WTC11 (cell line): ENCODE measurements at regions not wholly inside any gene's neighbourhood (a gene's known extent, or its start where the extent isn't known, plus 50 kb on each side); places are given as distances from the start of the nearest gene placed in this dataset.

Experiments used
- ATAC-seq: fragments of 200-7000 bp; cut with Tn5 transposase; 2 replicates; pipeline ENCODE4 v1.10.0; 2021; ENCODE audit warnings: mild to moderate bottlenecking, moderate library complexity
- CTCF ChIA-PET: fragments of 300-600 bp; sonication (Branson Sonifier 250); formaldehyde crosslinking; loops from one replicate; lab custom pipeline; 2021; ENCODE audit warnings: antibody characterized with exemption; lab: Charles Lee
- POLR2A ChIA-PET: fragments of 350-600 bp; sonication (Branson Sonifier 250); formaldehyde crosslinking; loops from one replicate; lab custom pipeline; 2021; ENCODE audit warnings: antibody characterized with exemption; lab: Charles Lee
- DNase-seq: peaks from one replicate; pipeline ENCODE4 v3.0.0; 2021; ENCODE audit warnings: low spot score
- H3K27ac Mint-ChIP-seq: 2 replicates; pipeline ENCODE4 v1.8.0; 2021; ENCODE audit warnings: mixed read lengths
- H3K27me3 Mint-ChIP-seq: 2 replicates; pipeline ENCODE4 v1.8.0; 2021; ENCODE audit warnings: low read depth, mild to moderate bottlenecking, moderate library complexity, mixed read lengths
- H3K36me3 Mint-ChIP-seq: 2 replicates; pipeline ENCODE4 v1.8.0; 2021; ENCODE audit warnings: mixed read lengths
- H3K4me1 Mint-ChIP-seq: 2 replicates; pipeline ENCODE4 v1.8.0; 2022; ENCODE audit warnings: mixed read lengths
- H3K4me3 Mint-ChIP-seq: 2 replicates; pipeline ENCODE4 v1.8.0; 2021; ENCODE audit warnings: mild to moderate bottlenecking, moderate library complexity, mixed read lengths
- H3K9me3 Mint-ChIP-seq: 2 replicates; pipeline ENCODE4 v1.8.0; 2021; ENCODE audit warnings: mixed read lengths
- ELF4 ChIP-seq: sonication (generic); formaldehyde crosslinking; IDR thresholded peaks from 2 replicates; pipeline ENCODE4 v1.8.1; 2022; ENCODE audit warnings: low read depth, mild to moderate bottlenecking, moderate library complexity, missing genetic modification reagents
- ESRRA ChIP-seq: sonication (generic); formaldehyde crosslinking; IDR thresholded peaks from 2 replicates; pipeline ENCODE4 v1.8.1; 2022; ENCODE audit warnings: mild to moderate bottlenecking, missing genetic modification reagents, borderline replicate concordance
- FOXP4 ChIP-seq: sonication (generic); formaldehyde crosslinking; IDR thresholded peaks from 2 replicates; pipeline ENCODE4 v1.8.0; 2022; ENCODE audit warnings: mild to moderate bottlenecking, missing genetic modification reagents
- HMGA2 ChIP-seq: fragments of 250-450 bp; sonication (Bioruptor Pico); IDR thresholded peaks from 2 replicates; pipeline ENCODE4 v1.4.0; 2021; ENCODE audit warnings: mild to moderate bottlenecking, moderate library complexity
- NFYB ChIP-seq: sonication (generic); formaldehyde crosslinking; conservative IDR thresholded peaks from 2 replicates; pipeline ENCODE4 v1.8.0; 2022; ENCODE audit warnings: low read depth, missing genetic modification reagents
- PRDM15 ChIP-seq: sonication (generic); formaldehyde crosslinking; IDR thresholded peaks from 2 replicates; pipeline ENCODE4 v1.8.0; 2022; ENCODE audit warnings: missing genetic modification reagents
- RELA ChIP-seq: sonication (generic); formaldehyde crosslinking; IDR thresholded peaks from 2 replicates; pipeline ENCODE4 v1.8.1; 2022; ENCODE audit warnings: missing genetic modification reagents, mild to moderate bottlenecking, borderline replicate concordance
- TP53 ChIP-seq: sonication (generic); formaldehyde crosslinking; IDR thresholded peaks from 2 replicates; pipeline ENCODE4 v1.8.1; 2023; ENCODE audit warnings: mild to moderate bottlenecking, missing genetic modification reagents
- ZNF121 ChIP-seq: sonication (generic); formaldehyde crosslinking; IDR thresholded peaks from 2 replicates; pipeline ENCODE4 v1.8.0; 2023; ENCODE audit warnings: missing genetic modification reagents
- ZNF219 ChIP-seq: sonication (generic); formaldehyde crosslinking; IDR thresholded peaks from 2 replicates; pipeline ENCODE4 v1.8.0; 2023; ENCODE audit warnings: missing genetic modification reagents, mild to moderate bottlenecking, borderline replicate concordance
- TF ChIP-seq, protein P1 (sequence below): sonication (generic); formaldehyde crosslinking; IDR thresholded peaks from 2 replicates; pipeline ENCODE4 v1.8.1; 2023; ENCODE audit warnings: mild to moderate bottlenecking, missing genetic modification reagents, borderline replicate concordance
- TF ChIP-seq, protein P2 (sequence below): sonication (generic); formaldehyde crosslinking; IDR thresholded peaks from 2 replicates; pipeline ENCODE4 v1.8.0; 2022; ENCODE audit warnings: mild to moderate bottlenecking, missing genetic modification reagents
- TF ChIP-seq, protein P3 (sequence below): sonication (generic); formaldehyde crosslinking; IDR thresholded peaks from 2 replicates; pipeline ENCODE4 v1.8.0; 2023; ENCODE audit warnings: mild to moderate bottlenecking, missing genetic modification reagents
- TF ChIP-seq, protein P4 (sequence below): sonication (generic); formaldehyde crosslinking; IDR thresholded peaks from 2 replicates; pipeline ENCODE4 v1.8.1; 2023; ENCODE audit warnings: mild to moderate bottlenecking, missing genetic modification reagents

DNA sequence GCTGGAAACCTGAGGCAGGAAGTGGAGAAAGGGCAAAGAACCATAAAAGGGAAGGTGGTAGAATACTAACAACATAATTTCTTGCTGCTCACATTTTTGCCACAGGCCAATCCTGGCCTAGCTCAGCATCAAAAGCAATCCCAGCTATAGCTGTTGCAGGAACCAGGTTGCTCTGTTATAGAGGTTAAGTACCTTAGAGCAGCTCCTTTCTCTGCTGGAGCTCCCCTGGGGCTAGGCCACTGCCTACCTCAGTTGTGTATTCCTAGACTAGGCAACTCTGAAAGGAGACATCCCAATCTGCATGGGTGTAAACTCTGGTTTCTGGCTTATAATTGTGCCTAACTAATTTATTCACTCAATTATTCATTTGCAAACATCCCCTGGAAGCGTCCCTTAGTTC, 108.4 kb downstream of the ZNF365 start:
- no peak for DNase-seq
- Mint-ChIP-seq H3K4me1 (peaks cover 8% of the 10 kb centered on the region), H3K27ac (no peak overlapping the region), H3K9me3 (peaks cover 6% of the 10 kb centered on the region; the same call in 1 of the 2 replicates), H3K4me3 (no peak overlapping the region), H3K36me3 (no peaks in the 10 kb centered on the region), H3K27me3 (peaks cover 5% of the 10 kb centered on the region; the same call in 1 of the 2 replicates)
- CTCF ChIA-PET: interaction anchor here (1.7 kb wide), 1 partner anchor 9 kb away, joined by 5 read pairs; no protein-coding TSS in a partner anchor
- peak; percentile 98 for ATAC-seq
- TF ChIP-seq HMGA2 (CRISPR knock-in tag) (no peak), ZNF219 (CRISPR knock-in tag) (no peak), ESRRA (CRISPR knock-in tag) (no peak), RELA (no peak), FOXP4 (CRISPR knock-in tag) (no peak), TP53 (CRISPR knock-in tag) (no peak), PRDM15 (no peak), ZNF121 (no peak), ELF4 (CRISPR knock-in tag) (no peak), NFYB (CRISPR knock-in tag) (no peak)
- TF ChIP-seq, protein P1, sequence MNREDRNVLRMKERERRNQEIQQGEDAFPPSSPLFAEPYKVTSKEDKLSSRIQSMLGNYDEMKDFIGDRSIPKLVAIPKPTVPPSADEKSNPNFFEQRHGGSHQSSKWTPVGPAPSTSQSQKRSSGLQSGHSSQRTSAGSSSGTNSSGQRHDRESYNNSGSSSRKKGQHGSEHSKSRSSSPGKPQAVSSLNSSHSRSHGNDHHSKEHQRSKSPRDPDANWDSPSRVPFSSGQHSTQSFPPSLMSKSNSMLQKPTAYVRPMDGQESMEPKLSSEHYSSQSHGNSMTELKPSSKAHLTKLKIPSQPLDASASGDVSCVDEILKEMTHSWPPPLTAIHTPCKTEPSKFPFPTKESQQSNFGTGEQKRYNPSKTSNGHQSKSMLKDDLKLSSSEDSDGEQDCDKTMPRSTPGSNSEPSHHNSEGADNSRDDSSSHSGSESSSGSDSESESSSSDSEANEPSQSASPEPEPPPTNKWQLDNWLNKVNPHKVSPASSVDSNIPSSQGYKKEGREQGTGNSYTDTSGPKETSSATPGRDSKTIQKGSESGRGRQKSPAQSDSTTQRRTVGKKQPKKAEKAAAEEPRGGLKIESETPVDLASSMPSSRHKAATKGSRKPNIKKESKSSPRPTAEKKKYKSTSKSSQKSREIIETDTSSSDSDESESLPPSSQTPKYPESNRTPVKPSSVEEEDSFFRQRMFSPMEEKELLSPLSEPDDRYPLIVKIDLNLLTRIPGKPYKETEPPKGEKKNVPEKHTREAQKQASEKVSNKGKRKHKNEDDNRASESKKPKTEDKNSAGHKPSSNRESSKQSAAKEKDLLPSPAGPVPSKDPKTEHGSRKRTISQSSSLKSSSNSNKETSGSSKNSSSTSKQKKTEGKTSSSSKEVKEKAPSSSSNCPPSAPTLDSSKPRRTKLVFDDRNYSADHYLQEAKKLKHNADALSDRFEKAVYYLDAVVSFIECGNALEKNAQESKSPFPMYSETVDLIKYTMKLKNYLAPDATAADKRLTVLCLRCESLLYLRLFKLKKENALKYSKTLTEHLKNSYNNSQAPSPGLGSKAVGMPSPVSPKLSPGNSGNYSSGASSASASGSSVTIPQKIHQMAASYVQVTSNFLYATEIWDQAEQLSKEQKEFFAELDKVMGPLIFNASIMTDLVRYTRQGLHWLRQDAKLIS: no peak
- TF ChIP-seq, protein P2, sequence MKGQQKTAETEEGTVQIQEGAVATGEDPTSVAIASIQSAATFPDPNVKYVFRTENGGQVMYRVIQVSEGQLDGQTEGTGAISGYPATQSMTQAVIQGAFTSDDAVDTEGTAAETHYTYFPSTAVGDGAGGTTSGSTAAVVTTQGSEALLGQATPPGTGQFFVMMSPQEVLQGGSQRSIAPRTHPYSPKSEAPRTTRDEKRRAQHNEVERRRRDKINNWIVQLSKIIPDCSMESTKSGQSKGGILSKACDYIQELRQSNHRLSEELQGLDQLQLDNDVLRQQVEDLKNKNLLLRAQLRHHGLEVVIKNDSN: no peak
- TF ChIP-seq, protein P3, sequence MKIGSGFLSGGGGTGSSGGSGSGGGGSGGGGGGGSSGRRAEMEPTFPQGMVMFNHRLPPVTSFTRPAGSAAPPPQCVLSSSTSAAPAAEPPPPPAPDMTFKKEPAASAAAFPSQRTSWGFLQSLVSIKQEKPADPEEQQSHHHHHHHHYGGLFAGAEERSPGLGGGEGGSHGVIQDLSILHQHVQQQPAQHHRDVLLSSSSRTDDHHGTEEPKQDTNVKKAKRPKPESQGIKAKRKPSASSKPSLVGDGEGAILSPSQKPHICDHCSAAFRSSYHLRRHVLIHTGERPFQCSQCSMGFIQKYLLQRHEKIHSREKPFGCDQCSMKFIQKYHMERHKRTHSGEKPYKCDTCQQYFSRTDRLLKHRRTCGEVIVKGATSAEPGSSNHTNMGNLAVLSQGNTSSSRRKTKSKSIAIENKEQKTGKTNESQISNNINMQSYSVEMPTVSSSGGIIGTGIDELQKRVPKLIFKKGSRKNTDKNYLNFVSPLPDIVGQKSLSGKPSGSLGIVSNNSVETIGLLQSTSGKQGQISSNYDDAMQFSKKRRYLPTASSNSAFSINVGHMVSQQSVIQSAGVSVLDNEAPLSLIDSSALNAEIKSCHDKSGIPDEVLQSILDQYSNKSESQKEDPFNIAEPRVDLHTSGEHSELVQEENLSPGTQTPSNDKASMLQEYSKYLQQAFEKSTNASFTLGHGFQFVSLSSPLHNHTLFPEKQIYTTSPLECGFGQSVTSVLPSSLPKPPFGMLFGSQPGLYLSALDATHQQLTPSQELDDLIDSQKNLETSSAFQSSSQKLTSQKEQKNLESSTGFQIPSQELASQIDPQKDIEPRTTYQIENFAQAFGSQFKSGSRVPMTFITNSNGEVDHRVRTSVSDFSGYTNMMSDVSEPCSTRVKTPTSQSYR (CRISPR knock-in tag): no peak
- TF ChIP-seq, protein P4, sequence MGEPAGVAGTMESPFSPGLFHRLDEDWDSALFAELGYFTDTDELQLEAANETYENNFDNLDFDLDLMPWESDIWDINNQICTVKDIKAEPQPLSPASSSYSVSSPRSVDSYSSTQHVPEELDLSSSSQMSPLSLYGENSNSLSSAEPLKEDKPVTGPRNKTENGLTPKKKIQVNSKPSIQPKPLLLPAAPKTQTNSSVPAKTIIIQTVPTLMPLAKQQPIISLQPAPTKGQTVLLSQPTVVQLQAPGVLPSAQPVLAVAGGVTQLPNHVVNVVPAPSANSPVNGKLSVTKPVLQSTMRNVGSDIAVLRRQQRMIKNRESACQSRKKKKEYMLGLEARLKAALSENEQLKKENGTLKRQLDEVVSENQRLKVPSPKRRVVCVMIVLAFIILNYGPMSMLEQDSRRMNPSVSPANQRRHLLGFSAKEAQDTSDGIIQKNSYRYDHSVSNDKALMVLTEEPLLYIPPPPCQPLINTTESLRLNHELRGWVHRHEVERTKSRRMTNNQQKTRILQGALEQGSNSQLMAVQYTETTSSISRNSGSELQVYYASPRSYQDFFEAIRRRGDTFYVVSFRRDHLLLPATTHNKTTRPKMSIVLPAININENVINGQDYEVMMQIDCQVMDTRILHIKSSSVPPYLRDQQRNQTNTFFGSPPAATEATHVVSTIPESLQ (CRISPR knock-in tag): no peak
- POLR2A ChIA-PET: no interaction called here
